ENCODE measurements at regions not wholly inside any gene's neighbourhood (a gene's known extent, or its start where the extent isn't known, plus 50 kb on each side); places are given as distances from the start of the nearest gene placed in this dataset.

DNA sequence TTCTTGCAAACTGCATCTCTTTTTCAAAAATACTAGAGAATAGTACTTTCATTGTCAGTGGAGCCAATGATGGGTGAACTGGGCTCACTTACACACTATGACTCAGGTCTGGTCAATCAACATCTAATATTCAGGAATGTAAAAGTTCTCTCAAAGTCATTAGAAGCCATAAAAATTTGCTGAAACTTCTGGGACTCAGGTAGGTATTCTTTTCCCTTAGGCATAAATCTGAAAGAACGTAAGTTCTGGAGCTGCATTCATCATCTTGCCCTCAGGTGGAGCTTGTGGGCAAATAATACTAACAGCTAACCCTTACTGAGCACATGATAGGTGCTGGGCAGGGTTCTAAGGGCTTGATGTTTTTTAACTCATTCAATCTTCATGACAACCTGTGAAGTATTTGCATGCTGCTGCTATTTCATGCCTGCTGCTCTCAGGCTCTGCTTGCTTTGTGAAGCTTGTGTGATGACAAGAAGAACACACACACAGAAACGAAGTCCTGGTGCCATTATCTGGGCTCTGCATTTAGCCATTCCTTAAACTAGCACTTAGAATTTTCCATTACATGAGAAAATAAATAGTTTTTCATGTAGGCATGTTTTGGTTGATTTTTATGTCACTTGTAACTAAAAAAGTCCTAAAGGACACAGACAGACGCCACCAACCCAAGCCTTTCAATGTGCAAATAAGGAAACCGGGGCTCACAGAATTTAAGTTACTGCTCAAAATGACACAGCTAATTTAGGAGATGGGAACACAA, 394.2 kb upstream of the LYPLAL1 start:
- no peak for DNase-seq

- no peak for DNase-seq
These were observed 390.5 kb upstream of the LYPLAL1 start for GRCh38 chr1:218783131-218783530.

- no peak for DNase-seq
These were observed 389.8 kb upstream of the LYPLAL1 start for GRCh38 chr1:218783916-218784315.

- no peak for DNase-seq
These were observed 387.8 kb upstream of the LYPLAL1 start for GRCh38 chr1:218785928-218786327.

- no peak for DNase-seq
These were observed 385.9 kb upstream of the LYPLAL1 start for GRCh38 chr1:218787826-218788225.

DNA sequence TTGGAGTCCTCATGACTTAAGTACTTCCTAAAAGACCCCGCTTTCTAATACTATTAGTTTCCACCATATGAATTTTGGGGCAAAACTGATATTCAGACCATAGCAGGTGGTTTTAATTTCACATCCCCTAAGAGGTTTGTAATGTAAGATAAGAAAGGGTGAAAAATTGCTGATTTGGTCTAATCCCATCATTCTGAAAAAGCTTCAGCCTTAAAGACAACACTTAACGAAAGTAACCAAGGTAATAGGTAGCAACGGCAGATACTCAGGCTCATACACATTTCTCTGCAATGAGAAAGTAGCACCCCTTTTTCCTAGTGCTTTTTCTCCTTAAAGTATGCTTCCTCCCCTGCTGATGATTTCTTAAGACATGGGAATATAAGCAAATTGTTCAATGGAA, 376.9 kb upstream of the LYPLAL1 start:
- no peak for DNase-seq

GRCh38 chr1:218802799-218803198, 370.9 kb upstream of the LYPLAL1 start:
- DNase-seq, result no peak

GRCh38 chr1:218803351-218803997, 370.2 kb upstream of the LYPLAL1 start:
- DNase-seq, result no peak

DNA sequence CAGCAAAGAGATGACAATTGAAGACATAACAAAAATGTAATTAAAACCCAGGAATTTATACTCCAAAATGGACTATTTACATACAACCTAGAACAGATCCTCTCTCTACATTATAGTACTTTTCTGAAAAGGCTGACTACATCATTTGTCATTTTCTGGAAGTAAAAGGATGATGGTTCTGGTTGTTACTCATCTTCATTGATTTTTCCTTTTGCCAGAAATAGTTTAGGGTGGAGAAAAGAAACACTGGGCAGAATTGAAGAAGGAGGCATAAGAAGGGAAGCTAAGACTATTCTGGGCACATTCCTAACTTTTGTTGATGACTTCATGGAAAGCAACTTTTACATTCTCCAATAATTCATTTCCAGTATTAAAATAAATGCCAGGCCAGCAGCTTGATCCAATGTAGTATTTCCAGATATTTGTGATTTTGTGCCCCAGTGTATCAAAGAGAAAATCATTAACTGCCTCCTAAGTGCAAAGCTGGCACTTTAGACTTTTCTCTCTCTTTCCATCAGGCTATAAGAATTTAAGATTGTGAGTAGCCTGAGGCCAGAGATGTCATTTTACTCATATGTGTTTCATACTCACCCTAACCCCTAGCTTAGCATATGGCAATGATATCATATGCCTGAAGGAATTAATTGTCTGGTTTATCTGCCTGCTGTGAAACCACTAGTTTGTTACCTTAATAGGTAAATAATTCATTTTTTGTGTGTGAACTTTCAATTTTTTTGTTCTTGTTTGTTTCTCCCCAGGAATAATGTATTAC, 369.5 kb upstream of the LYPLAL1 start:
- DNase-seq, result no peak

DNA sequence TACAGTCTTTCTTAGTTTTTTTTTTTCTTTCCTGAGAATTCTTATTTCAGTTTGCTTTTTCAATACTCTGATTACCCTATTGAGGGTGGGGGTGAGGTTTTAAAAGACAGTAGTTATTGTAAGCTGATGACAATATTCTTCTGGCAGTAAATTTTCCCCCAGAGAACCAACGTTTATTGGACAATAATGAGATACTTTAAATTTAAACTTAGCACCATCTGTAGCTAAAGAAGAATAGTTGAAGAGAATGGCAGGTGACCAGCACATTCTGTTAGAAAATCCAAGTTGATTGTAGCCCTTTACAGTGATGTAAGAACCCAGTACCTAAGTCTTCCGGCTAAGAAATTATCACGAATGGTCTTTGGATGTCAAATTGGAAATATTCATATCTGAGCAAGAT, 364.6 kb upstream of the LYPLAL1 start:
- DNase-seq, result no peak

- no peak for DNase-seq
These were observed 364.1 kb upstream of the LYPLAL1 start for GRCh38 chr1:218809625-218810024.

- DNase-seq, result no peak
These were observed 363.4 kb upstream of the LYPLAL1 start for GRCh38 chr1:218810306-218810705.

- no peak for DNase-seq
These were observed 362.2 kb upstream of the LYPLAL1 start for GRCh38 chr1:218811497-218811896.

- DNase-seq, result no peak
These were observed 361.3 kb upstream of the LYPLAL1 start for GRCh38 chr1:218812360-218812759.

- no peak for DNase-seq
These were observed 360.4 kb upstream of the LYPLAL1 start for GRCh38 chr1:218813237-218813636.

DNA sequence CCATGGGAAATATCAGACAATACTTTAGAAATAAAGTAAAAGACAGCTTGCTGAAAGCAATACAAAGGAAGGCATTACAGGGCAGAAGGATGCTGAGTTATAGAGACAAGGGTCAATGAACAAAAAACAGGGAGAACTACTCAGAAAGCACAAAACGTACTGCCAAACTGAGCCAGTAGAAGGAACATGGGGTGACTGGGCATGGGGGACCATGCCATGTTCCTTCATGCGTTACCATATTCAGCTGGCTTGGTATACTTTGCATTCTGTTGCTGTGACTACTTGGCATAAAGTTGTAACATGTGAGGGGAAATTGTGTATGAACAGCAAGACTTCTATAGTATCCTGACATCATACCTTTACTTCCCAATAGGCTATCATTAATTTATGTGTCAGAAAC, 358.6 kb upstream of the LYPLAL1 start:
- DNase-seq, result no peak

DNA sequence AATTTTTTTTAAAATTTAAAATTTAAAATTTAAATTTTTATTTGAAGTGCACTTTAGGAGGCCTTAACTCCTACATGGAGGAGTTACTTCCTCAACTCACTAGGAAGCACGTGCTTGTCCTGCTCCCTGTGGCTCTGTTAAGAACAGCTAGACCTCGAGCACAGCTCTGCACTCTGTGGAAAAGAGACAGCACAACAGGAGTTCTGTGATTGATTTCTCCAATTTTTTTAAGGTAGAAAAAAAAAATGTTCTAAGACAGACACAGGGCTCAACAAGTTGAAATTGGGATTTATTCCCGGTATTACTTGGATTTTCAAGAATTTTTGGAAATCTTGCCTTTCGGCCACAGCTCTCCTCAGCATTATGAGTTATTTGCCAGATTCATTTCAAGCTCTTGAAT, 356.6 kb upstream of the LYPLAL1 start:
- DNase-seq, result no peak

DNA sequence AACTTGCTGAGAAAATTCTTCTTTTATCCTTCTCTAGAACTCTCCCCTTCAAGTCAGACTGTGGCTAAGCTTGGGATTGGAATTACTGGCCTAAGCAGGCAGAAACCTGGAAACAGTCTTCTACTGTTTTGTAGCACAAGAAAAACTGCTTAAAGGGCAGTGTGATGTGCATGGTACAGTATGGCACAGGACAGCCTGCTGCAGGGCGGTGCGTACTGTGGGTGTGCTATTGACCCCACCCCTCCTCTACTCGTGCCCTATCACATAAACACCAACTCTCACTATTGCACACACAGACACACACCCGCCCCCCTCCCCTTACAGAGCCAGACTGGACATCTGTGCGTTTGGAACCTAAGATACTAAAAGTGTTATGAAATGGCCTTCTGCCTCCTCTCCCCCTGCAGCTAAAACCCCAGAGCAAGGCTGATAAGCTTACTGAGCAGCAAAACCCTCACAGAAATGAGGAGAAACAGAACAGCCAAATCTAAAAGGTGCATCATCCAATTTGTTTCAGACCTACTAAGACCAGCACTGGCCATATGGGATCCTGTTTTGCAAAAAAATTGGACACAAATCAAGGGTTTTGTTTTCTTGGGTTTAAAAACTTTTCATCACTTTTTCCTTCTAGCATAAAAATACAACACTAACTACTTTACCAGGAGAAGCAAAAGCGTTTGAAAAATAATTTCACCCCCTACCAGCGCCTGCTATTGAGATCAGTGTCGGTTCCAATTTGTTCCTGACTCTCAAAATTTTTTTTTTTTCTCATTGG, 355.8 kb upstream of the LYPLAL1 start:
- no peak for DNase-seq

- DNase-seq, result no peak
These were observed 350.3 kb upstream of the LYPLAL1 start for GRCh38 chr1:218823291-218823900.

DNA sequence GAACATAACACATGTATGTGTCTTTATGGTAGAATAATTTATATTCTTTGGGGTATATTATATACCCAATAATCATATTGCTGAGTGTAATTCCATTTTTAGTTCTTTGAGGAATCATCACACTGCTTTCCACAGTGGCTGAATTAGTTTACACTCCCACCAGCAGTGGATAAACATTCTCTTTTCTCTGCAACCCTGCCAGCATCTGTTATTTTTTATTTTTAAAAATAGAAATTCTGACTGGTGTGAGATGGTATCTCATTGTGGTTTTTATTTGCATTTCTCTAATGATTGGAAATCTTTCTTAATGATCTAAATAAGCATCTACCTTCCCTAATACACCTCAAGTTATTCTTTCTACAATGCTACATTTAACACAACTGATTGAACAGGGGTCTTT, 346.2 kb upstream of the LYPLAL1 start:
- DNase-seq, result no peak

GRCh38 chr1:218828125-218828650, 345.5 kb upstream of the LYPLAL1 start:
- no peak for DNase-seq

DNA sequence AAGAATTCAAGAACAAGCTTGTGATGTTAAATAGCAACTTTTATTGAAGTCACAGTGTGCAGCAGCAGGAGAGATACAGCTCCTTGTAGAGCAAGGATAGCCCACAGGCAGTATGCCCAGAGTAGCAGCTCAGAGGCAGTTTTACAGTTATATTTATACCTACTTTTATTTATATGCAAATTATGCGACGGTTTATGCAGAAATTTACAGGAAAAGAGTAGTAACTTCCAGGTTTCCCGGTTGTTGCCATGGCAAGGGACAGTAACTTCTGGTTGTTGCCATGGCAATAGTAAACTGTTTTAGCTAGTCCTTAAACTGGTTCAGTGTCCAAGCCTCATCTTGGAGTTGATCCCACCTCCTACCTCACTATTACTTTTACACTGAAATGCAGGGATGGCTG, 344.6 kb upstream of the LYPLAL1 start:
- DNase-seq, result no peak

All from activated CD4-positive, alpha-beta T cell treated with anti-CD3 and anti-CD28 coated beads, Interleukin-2, amount 50 U/mL, for 48 hours (primary cell).